ENCODE measurements at regions not wholly inside any gene's neighbourhood (a gene's known extent, or its start where the extent isn't known, plus 50 kb on each side); places are given as distances from the start of the nearest gene placed in this dataset.

GRCh38 chr20:4095639-4096038 is 53.0 kb upstream of the SMOX start:
- no peak for DNase-seq (ENCODE audit: low spot score)

GRCh38 chr20:4091490-4092479 is 56.8 kb upstream of the SMOX start:
- peak; percentile 24 for DNase-seq (ENCODE audit: low spot score)

GRCh38 chr20:4090756-4091489 is 57.7 kb upstream of the SMOX start:
- DNase-seq (ENCODE audit: low spot score): peak; percentile 16

- DNase-seq (ENCODE audit: low spot score): no peak
Measured at GRCh38 chr20:4089756-4090487, 58.7 kb upstream of the SMOX start.

- no peak for DNase-seq (ENCODE audit: low spot score)
Measured at GRCh38 chr20:4088766-4089165, 59.9 kb upstream of the SMOX start.

GRCh38 chr20:4087923-4088322 is 60.7 kb upstream of the SMOX start:
- DNase-seq (ENCODE audit: low spot score): no peak

- DNase-seq (ENCODE audit: low spot score): no peak
Measured at GRCh38 chr20:4086771-4087687, 61.6 kb upstream of the SMOX start.

GRCh38 chr20:4084721-4085120 is 63.9 kb upstream of the SMOX start:
- DNase-seq (ENCODE audit: low spot score): no peak

- DNase-seq (ENCODE audit: low spot score): no peak
Measured at GRCh38 chr20:4084096-4084495, 64.5 kb upstream of the SMOX start.

GRCh38 chr20:4083098-4083865 is 65.3 kb upstream of the SMOX start:
- no peak for DNase-seq (ENCODE audit: low spot score)

- DNase-seq (ENCODE audit: low spot score): no peak
Measured at GRCh38 chr20:4082406-4083097, 66.1 kb upstream of the SMOX start.

GRCh38 chr20:4081421-4081820 is 66.1 kb upstream of the RNF24 start:
- DNase-seq (ENCODE audit: low spot score): no peak

GRCh38 chr20:4076671-4077070 is 61.3 kb upstream of the RNF24 start:
- DNase-seq (ENCODE audit: low spot score): no peak

GRCh38 chr20:4076033-4076432 is 60.7 kb upstream of the RNF24 start:
- DNase-seq (ENCODE audit: low spot score): no peak

GRCh38 chr20:4074877-4075455 is 59.6 kb upstream of the RNF24 start:
- DNase-seq (ENCODE audit: low spot score): no peak

GRCh38 chr20:4073852-4074741 is 58.7 kb upstream of the RNF24 start:
- DNase-seq (ENCODE audit: low spot score): no peak

GRCh38 chr20:4071178-4071693 is 55.9 kb upstream of the RNF24 start:
- no peak for DNase-seq (ENCODE audit: low spot score)
